Ectodermal cell (in vitro differentiated cells): ENCODE measurements at regions not wholly inside any gene's neighbourhood (a gene's known extent, or its start where the extent isn't known, plus 50 kb on each side); places are given as distances from the start of the nearest gene placed in this dataset.

Experiments used
- H3K27ac ChIP-seq: 2 replicates; pipeline ENCODE4 v1.7.0; 2013; ENCODE audit warnings: mild to moderate bottlenecking, low read depth, low read length; ENCODE audit not compliant: insufficient read depth, poor library complexity, severe bottlenecking
- H3K27me3 ChIP-seq: 2 replicates; pipeline ENCODE4 v1.7.0; 2013; ENCODE audit warnings: mild to moderate bottlenecking, low read length; ENCODE audit not compliant: insufficient read depth, control insufficient read depth, poor library complexity, severe bottlenecking
- H3K36me3 ChIP-seq: one replicate; pipeline ENCODE4 v1.7.0; 2013; ENCODE audit warnings: low read length; ENCODE audit not compliant: control insufficient read depth, insufficient read depth
- H3K4me1 ChIP-seq: one replicate; pipeline ENCODE4 v1.7.0; 2013; ENCODE audit warnings: low read length; ENCODE audit not compliant: control insufficient read depth, insufficient read depth
- H3K4me3 ChIP-seq: 2 replicates; pipeline ENCODE4 v1.7.0; 2013; ENCODE audit warnings: low read depth, low read length, control low read depth; ENCODE audit not compliant: insufficient read depth
- H3K9me3 ChIP-seq: 2 replicates; pipeline ENCODE4 v1.7.0; 2013; ENCODE audit warnings: mild to moderate bottlenecking, low read length, moderate library complexity; ENCODE audit not compliant: control insufficient read depth
- WGBS, 2 experiments: methylation state at CpG; one replicate each; pipeline ENCODE4 v1.1.7; 2013; ENCODE audit warnings: missing lambda C conversion rate in 2 of 2; 5-methylcytosine and 5-hydroxymethylcytosine counted together

DNA sequence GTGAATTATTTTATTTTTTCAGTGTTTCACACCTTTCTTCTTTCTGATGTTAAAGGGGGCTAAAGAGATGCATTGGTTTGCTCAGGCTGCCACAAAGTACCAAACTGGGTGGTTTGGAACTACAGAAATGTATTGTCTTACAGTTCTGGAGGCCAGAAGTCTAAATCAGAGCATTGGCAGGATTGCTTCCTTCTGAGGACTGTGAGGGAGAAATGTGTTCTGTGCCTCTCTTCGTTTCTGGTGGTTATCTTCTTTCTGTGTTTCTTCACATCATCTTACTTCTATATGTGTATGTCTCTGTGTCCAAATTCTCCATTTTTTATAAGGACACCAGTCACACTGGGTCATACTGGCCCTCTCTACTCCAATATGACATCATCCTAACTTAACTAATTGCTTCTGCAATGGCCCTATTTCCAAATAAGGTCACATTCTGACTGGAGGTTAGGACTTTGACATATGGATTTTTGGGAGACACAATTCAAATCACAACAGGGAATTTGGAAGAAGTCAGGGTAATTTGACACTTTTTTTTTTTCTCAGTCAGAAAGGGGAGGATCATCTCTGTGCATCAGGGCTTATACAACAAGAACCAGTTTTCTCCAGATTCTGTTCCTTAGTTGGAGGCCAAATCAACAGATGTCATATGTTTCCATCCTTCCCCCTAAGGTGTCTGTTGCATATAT lies 188.2 kb downstream of the KCNRG start:
- peaks cover 10% of the 10 kb centered on the region for H3K4me1 ChIP-seq
- H3K4me3 ChIP-seq = no peak overlapping the region
- 80 to 82% methylated on average over 1 of the region's 1 CpG for WGBS, 2 experiments
- no peaks in the 10 kb centered on the region for H3K9me3 ChIP-seq
- H3K27ac ChIP-seq = no peak overlapping the region
- H3K27me3 ChIP-seq = no peaks in the 10 kb centered on the region
- H3K36me3 ChIP-seq = no peaks in the 10 kb centered on the region

DNA sequence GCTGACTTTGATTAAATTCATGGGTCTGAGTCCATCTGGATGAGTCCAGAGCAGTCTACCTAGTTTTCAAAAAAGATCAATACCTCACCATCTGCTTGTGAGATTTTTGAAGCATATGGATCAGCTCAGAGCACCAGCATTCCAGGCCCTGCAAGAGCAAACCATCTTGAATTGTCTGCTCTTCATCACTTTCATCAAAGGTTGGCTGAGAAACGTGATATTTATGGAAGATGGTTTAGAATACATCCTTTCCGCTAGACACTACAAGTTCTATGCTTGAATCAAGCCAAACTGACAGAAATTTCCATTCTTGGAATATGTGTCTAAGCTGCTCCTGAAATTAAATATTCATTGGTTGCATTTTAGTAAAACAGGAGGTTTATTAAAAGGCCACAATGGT lies 190.3 kb downstream of the KCNRG start:
- Histone ChIP-seq H3K36me3 (no peaks in the 10 kb centered on the region), H3K27me3 (no peaks in the 10 kb centered on the region), H3K4me3 (no peak overlapping the region), H3K9me3 (no peaks in the 10 kb centered on the region), H3K27ac (no peak overlapping the region), H3K4me1 (peaks cover 12% of the 10 kb centered on the region)
- 97 to 100% methylated on average over 1 to 2 of the region's 2 CpGs for WGBS, 2 experiments

DNA sequence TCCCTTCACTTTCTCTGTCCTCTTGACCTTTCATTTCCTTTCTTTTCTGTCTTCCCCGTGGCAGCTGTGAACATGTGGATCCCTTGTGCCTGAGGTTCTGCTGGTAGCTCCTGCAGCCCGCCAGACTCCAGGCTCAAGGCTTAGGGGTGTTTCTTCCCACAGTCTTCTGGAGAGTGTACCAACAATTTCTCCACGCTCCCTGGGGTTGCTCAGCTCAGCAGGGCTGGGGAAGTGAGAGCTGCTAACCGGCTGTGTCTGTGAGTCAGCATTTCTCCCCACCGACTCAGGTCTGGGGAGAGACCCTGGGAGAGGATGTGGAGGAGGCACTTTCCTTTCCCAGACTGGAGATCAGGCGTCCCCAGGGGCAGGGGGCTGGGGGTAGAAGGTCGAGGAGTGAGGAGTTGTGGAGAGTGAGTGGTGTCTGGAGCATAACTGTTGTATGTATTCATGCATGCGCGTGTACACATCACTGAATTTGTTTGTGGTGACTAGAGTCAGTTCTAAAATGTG lies 193.6 kb downstream of the KCNRG start:
- no peaks in the 10 kb centered on the region for H3K36me3 ChIP-seq
- 34 to 37% methylated on average over 9 of the region's 9 CpGs for WGBS, 2 experiments
- no peak overlapping the region for H3K4me3 ChIP-seq
- H3K9me3 ChIP-seq = no peaks in the 10 kb centered on the region
- no peaks in the 10 kb centered on the region for H3K27me3 ChIP-seq
- H3K4me1 ChIP-seq = peaks cover 6% of the 10 kb centered on the region
- H3K27ac ChIP-seq = no peak overlapping the region

DNA sequence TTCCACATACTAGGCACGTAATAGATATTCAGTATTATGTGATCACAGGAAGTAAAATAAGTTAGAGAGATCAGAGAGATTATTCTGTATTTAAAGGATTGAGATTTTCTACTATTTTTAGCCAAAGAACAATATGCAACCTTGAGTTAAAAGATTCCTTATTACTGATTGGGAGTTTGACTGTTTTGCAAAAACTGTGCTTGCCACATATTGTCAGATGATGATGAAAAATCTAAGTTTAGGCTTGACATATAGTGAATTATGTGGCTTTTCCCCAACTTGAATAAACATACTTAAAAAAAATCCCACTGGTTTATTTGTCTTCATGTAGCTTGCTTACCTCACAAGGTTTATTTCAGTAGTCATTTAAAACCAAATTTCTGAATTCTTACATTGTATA lies 194.4 kb downstream of the KCNRG start:
- no peaks in the 10 kb centered on the region for H3K27me3 ChIP-seq
- no peak overlapping the region for H3K4me3 ChIP-seq
- no peak overlapping the region for H3K27ac ChIP-seq
- H3K4me1 ChIP-seq = peaks cover 6% of the 10 kb centered on the region
- H3K36me3 ChIP-seq = no peaks in the 10 kb centered on the region
- no peaks in the 10 kb centered on the region for H3K9me3 ChIP-seq
- 100% methylated on average over 1 of the region's 1 CpG for WGBS, 2 experiments

DNA sequence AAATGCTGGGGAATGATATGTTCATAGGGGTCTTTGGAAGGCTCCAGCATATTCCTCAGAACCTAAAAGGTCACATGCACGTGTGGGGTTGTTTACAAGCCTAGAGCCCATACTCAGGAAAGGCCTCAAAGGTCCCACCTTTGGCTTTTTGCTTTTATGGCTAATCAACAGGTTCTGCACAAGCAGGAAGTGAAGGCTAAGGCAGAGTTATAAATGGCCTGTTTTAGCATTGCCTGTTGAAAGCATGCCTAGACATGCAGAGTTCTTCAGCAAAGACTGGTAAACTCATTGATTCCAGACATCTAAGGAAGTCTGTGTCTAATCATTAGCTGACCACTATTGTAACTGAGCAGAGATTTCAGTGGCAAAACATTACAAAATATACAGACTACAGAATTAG lies 198.3 kb downstream of the KCNRG start:
- H3K27ac ChIP-seq = no peak overlapping the region
- no peak overlapping the region for H3K4me3 ChIP-seq
- no peaks in the 10 kb centered on the region for H3K36me3 ChIP-seq
- peaks cover 5% of the 10 kb centered on the region for H3K4me1 ChIP-seq
- no peaks in the 10 kb centered on the region for H3K27me3 ChIP-seq
- WGBS, 2 experiments = 95 to 100% methylated on average over 1 of the region's 1 CpG
- no peaks in the 10 kb centered on the region for H3K9me3 ChIP-seq

DNA sequence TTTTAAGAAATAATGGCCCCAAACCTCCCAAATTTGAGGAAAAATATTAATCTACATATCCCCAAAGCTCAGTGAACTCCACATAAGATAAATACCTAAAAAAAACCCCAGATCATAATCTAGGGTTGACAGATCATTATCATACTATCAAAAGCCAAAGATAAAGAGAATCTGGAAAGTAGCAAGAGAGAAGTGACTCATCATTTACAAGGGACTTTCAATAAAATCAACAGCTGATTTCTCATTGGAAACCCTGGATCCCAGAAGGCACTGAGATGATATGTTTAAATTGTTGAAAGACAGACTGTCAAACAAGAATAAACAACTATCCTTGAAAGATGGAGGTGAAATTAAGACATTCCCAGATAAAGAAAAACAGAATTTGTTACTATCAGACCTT lies 199.3 kb downstream of the KCNRG start:
- H3K4me1 ChIP-seq = no peaks in the 10 kb centered on the region
- H3K4me3 ChIP-seq = no peak overlapping the region
- no peaks in the 10 kb centered on the region for H3K27me3 ChIP-seq
- no peak overlapping the region for H3K27ac ChIP-seq
- no peaks in the 10 kb centered on the region for H3K9me3 ChIP-seq
- H3K36me3 ChIP-seq = no peaks in the 10 kb centered on the region

DNA sequence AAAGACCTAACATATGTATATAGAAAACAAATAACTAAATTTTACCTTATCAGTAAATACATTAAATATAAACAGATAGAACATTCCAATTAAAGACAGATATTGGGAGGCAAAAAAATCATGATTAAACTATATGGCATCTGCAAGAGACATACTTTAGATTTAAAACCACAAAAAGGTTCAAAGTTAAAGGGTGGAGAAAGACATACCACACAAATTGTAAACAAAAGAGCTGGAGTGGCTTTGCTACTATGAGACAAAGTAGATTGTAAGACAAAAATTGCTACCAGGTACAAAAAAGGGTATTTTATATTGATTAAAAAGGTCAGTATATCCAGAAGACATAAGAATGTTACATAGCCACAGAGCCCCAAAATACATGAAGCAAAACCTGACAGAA lies 200.2 kb downstream of the KCNRG start:
- H3K27me3 ChIP-seq = no peaks in the 10 kb centered on the region
- no peak overlapping the region for H3K4me3 ChIP-seq
- H3K36me3 ChIP-seq = no peaks in the 10 kb centered on the region
- no peak overlapping the region for H3K27ac ChIP-seq
- no peaks in the 10 kb centered on the region for H3K4me1 ChIP-seq
- no peaks in the 10 kb centered on the region for H3K9me3 ChIP-seq

DNA sequence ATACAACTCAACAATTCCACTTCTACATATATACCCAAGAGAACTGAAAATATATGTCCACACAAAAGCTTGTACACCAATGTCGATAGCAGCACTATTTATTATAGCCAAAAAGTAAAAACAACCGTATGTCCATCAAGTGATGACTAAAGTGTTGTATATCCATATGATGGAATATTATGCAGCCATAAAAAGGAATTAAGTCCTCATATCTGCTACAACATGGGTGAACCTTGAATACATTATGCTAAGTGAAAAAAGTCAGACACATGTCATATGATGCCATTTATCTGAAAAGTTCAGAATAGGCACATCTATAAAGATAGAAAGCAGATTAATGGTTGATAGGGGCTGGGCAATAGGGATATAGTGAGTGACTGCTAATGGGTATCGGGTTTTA lies 204.5 kb downstream of the KCNRG start:
- WGBS, 2 experiments = 96 to 100% methylated on average over 3 of the region's 3 CpGs
- Histone ChIP-seq H3K4me1 (no peaks in the 10 kb centered on the region), H3K4me3 (no peak overlapping the region), H3K27me3 (no peaks in the 10 kb centered on the region), H3K27ac (no peak overlapping the region), H3K9me3 (no peaks in the 10 kb centered on the region), H3K36me3 (no peaks in the 10 kb centered on the region)

DNA sequence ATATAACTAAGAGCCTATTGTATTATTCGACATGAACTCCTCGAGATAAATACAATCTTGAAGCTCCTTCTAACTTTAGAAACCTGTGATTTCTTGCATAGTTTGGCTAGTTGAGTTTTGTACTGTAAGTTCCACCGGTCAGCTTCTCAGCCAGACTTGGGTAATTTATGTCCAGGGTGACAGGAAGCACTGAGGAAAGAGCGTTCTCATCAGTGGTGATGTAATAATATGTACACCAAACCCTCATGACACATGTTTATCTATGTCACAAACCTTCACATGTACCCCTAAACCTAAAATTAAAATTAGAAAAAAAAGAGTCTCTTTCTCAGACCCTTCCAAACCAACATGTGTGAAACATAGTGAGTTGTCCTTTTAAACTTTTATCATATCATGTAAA lies 205.7 kb downstream of the KCNRG start:
- Histone ChIP-seq H3K36me3 (no peaks in the 10 kb centered on the region), H3K4me1 (no peaks in the 10 kb centered on the region), H3K9me3 (no peaks in the 10 kb centered on the region), H3K4me3 (no peak overlapping the region), H3K27me3 (no peaks in the 10 kb centered on the region), H3K27ac (no peak overlapping the region)
- 96 to 100% methylated on average over 2 to 3 of the region's 4 CpGs for WGBS, 2 experiments

DNA sequence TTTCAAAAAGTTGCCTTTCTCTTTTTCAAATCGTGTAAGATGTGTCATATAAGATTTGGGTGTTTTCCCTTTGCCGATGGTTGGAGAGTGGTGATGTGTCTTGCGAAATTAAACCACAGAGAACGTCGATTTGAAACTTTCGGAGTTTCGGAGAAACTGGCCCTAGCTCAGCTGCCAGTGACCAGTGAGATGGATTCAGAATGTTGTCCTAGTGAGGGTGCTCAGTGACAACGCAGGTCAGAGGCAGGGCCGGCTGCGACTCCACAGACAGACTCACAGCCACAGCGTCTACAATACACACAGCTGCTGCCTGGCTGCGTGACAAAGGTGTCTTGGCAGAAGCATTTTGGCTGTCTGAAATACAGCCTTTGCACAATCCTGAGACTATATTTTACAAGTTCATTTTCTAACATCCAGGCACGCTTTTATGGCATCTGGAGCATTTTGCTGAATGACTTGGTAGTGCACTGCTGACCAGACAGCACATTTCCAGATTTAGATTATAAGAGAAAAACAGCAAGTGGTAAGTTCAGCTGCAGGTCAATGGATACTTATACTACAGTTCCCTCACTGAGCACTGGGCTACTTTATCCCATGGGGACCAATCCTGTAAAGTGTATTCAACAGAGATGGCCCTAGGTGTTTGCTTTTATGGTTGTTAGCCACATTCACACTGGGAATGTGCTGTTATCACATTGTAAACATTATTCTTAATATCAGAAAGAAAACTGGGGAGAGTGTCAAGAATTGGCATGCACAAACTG lies 207.5 kb downstream of the KCNRG start:
- H3K27me3 ChIP-seq = no peaks in the 10 kb centered on the region
- H3K36me3 ChIP-seq = no peaks in the 10 kb centered on the region
- H3K27ac ChIP-seq = no peak overlapping the region
- 88% methylated on average over 13 of the region's 13 CpGs for WGBS, 2 experiments
- H3K4me3 ChIP-seq = no peak overlapping the region
- no peaks in the 10 kb centered on the region for H3K4me1 ChIP-seq
- H3K9me3 ChIP-seq = no peaks in the 10 kb centered on the region
